Testis (tissue), 2 donors: ENCODE measurements at regions not wholly inside any gene's neighbourhood (a gene's known extent, or its start where the extent isn't known, plus 50 kb on each side); places are given as distances from the start of the nearest gene placed in this dataset.

Experiments used
- CTCF ChIP-seq, 3 experiments: fragments of 450-650 bp in 2 of 3; fragments of 200-600 bp in 1 of 3; sonication (generic) in 1 of 3; IDR thresholded peaks; one replicate each; pipeline ENCODE4 v1.5.1; 2016 to 2019; ENCODE audit warnings: antibody characterized with exemption in 3 of 3, mild to moderate bottlenecking in 2 of 3, moderate library complexity in 1 of 3
- POLR2A ChIP-seq: fragments of 450-650 bp; IDR thresholded peaks from one replicate; pipeline ENCODE4 v1.6.1; 2017; ENCODE audit warnings: antibody characterized with exemption, mild to moderate bottlenecking, moderate library complexity

- TF ChIP-seq CTCF (IDR thresholded peaks at IDR 0.05) (no peak), POLR2A (no peak)
These were observed 57.6 kb upstream of the RNF152 start for GRCh38 chr18:61950371-61950770.
